ENCODE measurements at regions not wholly inside any gene's neighbourhood (a gene's known extent, or its start where the extent isn't known, plus 50 kb on each side); places are given as distances from the start of the nearest gene placed in this dataset.

DNA sequence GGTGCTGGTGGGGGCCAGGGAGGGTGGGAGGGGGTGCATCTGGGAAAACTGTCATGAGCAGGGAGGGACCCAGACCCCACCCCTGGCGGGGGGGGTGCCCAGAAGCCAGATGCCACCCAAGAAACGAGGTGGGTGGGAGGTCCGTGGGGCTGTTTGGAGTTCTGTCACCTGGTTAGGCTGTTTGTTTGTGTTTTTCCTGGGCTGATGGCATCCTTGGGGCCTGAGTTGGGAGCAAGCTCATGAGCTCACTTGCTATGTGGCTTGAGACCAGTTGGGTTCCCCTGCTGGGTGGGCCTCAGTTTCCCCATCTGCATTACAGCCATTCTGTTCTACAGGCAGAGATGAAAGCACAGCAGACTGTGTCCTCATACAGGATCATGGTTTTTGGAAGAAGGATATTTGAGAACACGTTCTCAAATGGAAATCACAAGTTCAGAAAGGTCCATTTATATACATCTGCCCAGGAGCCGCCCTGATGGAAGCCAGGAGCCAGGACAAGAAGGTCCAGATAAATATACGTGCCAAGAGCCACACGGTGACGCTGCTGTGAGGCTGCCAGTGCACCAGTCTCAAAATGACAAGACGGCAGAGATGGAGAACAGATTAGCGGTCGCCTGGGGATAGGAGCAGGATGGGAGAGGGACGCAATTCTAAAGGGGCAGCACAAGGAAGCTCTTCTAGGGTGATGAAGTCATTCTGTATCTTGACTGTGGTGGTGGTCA, 312.9 kb downstream of the MN1 start:
- no peak overlapping the region for H3K4me3 ChIP-seq
- TF ChIP-seq POLR2A (IDR thresholded peaks at IDR 0.05) (no peak), POLR2AphosphoS5 (IDR thresholded peaks at IDR 0.05; ENCODE audit: insufficient read depth in 1 of 2, low read depth in 1 of 2) (no peak)
- TF ChIP-seq, protein P1, sequence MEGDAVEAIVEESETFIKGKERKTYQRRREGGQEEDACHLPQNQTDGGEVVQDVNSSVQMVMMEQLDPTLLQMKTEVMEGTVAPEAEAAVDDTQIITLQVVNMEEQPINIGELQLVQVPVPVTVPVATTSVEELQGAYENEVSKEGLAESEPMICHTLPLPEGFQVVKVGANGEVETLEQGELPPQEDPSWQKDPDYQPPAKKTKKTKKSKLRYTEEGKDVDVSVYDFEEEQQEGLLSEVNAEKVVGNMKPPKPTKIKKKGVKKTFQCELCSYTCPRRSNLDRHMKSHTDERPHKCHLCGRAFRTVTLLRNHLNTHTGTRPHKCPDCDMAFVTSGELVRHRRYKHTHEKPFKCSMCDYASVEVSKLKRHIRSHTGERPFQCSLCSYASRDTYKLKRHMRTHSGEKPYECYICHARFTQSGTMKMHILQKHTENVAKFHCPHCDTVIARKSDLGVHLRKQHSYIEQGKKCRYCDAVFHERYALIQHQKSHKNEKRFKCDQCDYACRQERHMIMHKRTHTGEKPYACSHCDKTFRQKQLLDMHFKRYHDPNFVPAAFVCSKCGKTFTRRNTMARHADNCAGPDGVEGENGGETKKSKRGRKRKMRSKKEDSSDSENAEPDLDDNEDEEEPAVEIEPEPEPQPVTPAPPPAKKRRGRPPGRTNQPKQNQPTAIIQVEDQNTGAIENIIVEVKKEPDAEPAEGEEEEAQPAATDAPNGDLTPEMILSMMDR (IDR thresholded peaks at IDR 0.05), result no peak
- no peak overlapping the region for H3K27ac ChIP-seq
- no peak for DNase-seq (ENCODE audit: extremely low spot score in 2 of 2)
- H3K36me3 ChIP-seq, result no peaks in the 10 kb centered on the region
- H3K9me3 ChIP-seq, result no peaks in the 10 kb centered on the region
- H3K4me1 ChIP-seq, result no peaks in the 10 kb centered on the region
- intact Hi-C loops (cut with DNase I), result no loop called here
- no peaks in the 10 kb centered on the region for H3K27me3 ChIP-seq

DNA sequence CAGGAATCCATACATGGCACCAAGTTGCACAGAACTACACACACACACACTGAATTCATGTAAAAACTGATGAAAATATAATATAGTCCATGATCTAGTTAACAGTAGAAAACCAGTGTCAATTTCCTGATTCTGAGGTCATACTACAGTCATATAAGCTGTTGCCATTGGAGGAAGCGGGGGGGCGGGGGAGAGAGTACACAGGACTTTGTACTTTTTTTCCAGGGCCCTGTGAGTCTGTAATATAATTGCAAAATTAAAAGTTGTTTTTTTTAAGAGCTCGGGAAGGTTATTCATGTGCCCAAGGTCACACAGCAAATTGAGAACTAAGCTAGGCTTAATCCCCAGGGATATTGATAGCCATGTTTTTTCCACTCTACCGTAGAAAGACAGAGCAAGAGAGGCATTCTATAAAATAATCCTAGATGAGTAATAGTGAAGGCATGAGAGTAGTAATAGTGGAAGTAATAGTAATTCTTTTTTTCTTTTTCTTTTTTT, 312.3 kb downstream of the MN1 start:
- H3K4me1 ChIP-seq, result no peaks in the 10 kb centered on the region
- no peaks in the 10 kb centered on the region for H3K27me3 ChIP-seq
- H3K4me3 ChIP-seq, result no peak overlapping the region
- H3K36me3 ChIP-seq, result no peaks in the 10 kb centered on the region
- no peak for TF ChIP-seq POLR2AphosphoS5 (IDR thresholded peaks at IDR 0.05; ENCODE audit: insufficient read depth in 1 of 2, low read depth in 1 of 2)
- no peak for TF ChIP-seq POLR2A (IDR thresholded peaks at IDR 0.05)
- TF ChIP-seq, protein P1 (IDR thresholded peaks at IDR 0.05), result no peak
- no peak for DNase-seq (ENCODE audit: extremely low spot score in 2 of 2)
- H3K9me3 ChIP-seq, result no peaks in the 10 kb centered on the region
- no peak overlapping the region for H3K27ac ChIP-seq
- intact Hi-C loops (cut with DNase I), result no loop called here

DNA sequence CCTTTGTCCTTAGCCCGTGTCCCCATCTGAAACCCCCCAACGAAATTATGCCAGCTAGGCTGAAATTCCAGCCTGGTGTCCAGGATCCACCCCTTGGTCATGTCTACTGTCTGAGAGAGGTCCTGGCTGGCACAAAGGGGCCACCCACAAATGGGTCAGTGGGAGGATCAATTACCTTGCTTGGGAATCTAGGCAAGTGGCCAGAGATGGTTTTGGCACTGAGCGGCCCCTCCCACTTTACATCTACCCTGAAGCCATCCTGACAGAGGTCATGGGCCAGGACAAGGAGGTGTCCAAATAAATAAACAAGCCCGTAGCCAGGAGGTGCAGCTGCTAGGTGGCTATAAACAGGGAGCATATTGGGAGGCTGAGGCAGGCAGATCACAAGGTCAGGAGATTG, 311.5 kb downstream of the MN1 start:
- no peak overlapping the region for H3K27ac ChIP-seq
- intact Hi-C loops (cut with DNase I), result no loop called here
- no peak for TF ChIP-seq POLR2AphosphoS5 (IDR thresholded peaks at IDR 0.05; ENCODE audit: insufficient read depth in 1 of 2, low read depth in 1 of 2)
- TF ChIP-seq, protein P1 (IDR thresholded peaks at IDR 0.05), result no peak
- no peak for TF ChIP-seq POLR2A (IDR thresholded peaks at IDR 0.05)

DNA sequence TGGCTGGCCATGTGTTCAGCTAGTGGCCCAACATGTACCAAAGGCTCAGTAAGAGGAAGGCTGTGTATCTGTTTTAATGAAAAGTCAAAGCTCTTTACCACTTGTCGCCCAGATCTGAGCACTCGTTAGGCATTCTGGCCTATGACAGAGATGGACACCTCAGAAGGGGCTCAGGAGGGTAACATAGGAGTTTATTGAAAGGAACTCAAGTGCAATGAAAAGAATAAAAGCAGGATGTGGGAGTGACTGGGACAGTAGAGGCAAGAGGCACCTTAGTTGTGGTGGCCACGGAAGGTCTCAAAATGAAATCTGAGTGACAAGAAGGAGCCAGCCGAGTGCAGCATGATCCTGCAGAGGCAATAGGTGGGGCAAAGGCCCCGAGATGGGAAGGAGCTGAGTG, 309.7 kb downstream of the MN1 start:
- H3K27ac ChIP-seq, result no peak overlapping the region
- no peaks in the 10 kb centered on the region for H3K36me3 ChIP-seq
- intact Hi-C loops (cut with DNase I), result no loop called here
- no peak overlapping the region for H3K4me3 ChIP-seq
- no peaks in the 10 kb centered on the region for H3K4me1 ChIP-seq
- no peaks in the 10 kb centered on the region for H3K27me3 ChIP-seq
- TF ChIP-seq, protein P1 (IDR thresholded peaks at IDR 0.05), result no peak
- TF ChIP-seq POLR2A (IDR thresholded peaks at IDR 0.05) (no peak), POLR2AphosphoS5 (IDR thresholded peaks at IDR 0.05; ENCODE audit: insufficient read depth in 1 of 2, low read depth in 1 of 2) (no peak)
- H3K9me3 ChIP-seq, result no peaks in the 10 kb centered on the region
- DNase-seq (ENCODE audit: extremely low spot score in 2 of 2), result no peak

More for the DNA sequence above, 311.5 kb downstream of the MN1 start:
- no peaks in the 10 kb centered on the region for H3K36me3 ChIP-seq
- H3K4me1 ChIP-seq, result no peaks in the 10 kb centered on the region
- no peaks in the 10 kb centered on the region for H3K27me3 ChIP-seq
- H3K4me3 ChIP-seq, result no peak overlapping the region
- DNase-seq (ENCODE audit: extremely low spot score in 2 of 2), result no peak
- H3K9me3 ChIP-seq, result no peaks in the 10 kb centered on the region

DNA sequence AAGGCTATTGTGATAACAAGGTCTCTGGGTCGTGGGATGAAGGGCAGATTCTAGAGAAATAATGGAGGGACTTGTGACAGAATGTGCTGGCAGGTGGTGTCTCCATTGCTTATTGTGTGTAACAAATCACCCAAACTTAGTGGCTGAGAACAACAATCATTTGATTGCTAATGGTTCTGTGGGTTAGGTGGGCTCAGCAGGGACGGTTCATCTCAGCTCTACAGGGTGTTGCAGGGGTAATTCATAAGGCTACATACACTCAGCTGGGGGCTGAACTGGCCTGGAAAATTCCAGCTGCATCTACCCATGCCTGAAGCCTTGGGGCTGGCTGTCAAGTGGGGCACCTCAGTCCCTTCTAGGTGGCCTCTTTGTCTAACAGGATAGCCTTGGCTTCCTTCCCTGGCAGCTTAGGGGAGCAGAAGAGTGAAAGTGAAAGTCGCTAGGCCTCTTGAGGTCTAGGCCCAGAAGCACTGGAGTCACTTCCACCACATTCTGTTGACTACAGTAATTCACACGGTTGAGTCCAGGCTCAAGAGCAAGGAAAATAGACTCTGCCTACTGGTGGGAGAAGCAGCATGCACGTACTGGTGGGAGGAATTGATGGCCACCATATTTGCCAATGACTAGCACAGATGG, 308.9 kb downstream of the MN1 start:
- H3K4me1 ChIP-seq, result no peaks in the 10 kb centered on the region
- no peak for DNase-seq (ENCODE audit: extremely low spot score in 2 of 2)
- intact Hi-C loops (cut with DNase I), result no loop called here

More for the DNA sequence above, 308.9 kb downstream of the MN1 start:
- Histone ChIP-seq H3K9me3 (no peaks in the 10 kb centered on the region), H3K4me3 (no peak overlapping the region), H3K36me3 (no peaks in the 10 kb centered on the region), H3K27me3 (no peaks in the 10 kb centered on the region), H3K27ac (no peak overlapping the region)
- TF ChIP-seq, protein P1 (IDR thresholded peaks at IDR 0.05), result no peak
- TF ChIP-seq POLR2A (IDR thresholded peaks at IDR 0.05), result no peak
- TF ChIP-seq POLR2AphosphoS5 (IDR thresholded peaks at IDR 0.05; ENCODE audit: insufficient read depth in 1 of 2, low read depth in 1 of 2), result no peak

Data from vagina (tissue), 2 donors.